GM12875 (cell line): ENCODE measurements at regions not wholly inside any gene's neighbourhood (a gene's known extent, or its start where the extent isn't known, plus 50 kb on each side); places are given as distances from the start of the nearest gene placed in this dataset.
"Not testable (repeated sequence)": the region's sequence is repeated elsewhere in the genome, so short reads cannot be mapped to it uniquely, and the experiment has no call there.

Experiments used
- H3K4me3 ChIP-seq: one replicate; pipeline ENCODE4 v1.5.1; 2011; ENCODE audit warnings: low read depth, low read length, control low read depth
- TF ChIP-seq, protein P1 (sequence below): IDR thresholded peaks from 2 replicates; pipeline ENCODE4 v1.5.1; 2011; ENCODE audit warnings: low read depth, mild to moderate bottlenecking, control low read depth, inconsistent platforms, low read length, moderate library complexity, borderline replicate concordance; ENCODE audit not compliant: insufficient read depth

DNA sequence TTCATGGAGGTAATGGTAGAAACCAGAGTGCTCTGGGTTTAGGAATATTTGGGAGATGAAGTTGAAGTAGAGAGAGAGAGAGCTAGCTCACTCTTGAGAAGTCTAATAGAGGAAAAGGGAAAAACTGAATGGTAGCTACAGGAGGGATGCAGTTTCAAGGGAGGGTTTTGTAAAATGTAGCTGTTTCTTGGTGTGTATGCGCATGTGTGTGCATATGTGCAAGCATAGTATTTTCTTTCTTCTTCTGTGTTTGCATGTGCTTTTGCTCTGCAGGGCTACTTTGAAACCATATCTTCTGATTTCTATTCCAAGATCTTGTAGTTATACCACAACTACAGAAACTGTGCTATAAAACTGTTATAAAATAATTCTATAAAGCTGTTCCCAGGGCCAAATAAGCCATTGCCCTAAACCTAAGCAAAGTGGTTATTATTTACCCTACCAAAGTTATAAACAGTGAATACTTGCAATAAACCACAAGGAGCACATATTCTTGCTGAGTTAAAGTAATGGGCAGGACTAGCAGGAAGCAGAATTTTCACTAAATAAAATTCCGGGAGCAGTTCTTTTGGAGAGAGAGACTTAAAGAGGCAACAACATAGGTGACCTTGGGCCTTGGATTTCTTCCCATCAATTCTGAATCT lies 145.3 kb upstream of the ZNF521 start:
- no peak overlapping the region for H3K4me3 ChIP-seq
- TF ChIP-seq, protein P1, sequence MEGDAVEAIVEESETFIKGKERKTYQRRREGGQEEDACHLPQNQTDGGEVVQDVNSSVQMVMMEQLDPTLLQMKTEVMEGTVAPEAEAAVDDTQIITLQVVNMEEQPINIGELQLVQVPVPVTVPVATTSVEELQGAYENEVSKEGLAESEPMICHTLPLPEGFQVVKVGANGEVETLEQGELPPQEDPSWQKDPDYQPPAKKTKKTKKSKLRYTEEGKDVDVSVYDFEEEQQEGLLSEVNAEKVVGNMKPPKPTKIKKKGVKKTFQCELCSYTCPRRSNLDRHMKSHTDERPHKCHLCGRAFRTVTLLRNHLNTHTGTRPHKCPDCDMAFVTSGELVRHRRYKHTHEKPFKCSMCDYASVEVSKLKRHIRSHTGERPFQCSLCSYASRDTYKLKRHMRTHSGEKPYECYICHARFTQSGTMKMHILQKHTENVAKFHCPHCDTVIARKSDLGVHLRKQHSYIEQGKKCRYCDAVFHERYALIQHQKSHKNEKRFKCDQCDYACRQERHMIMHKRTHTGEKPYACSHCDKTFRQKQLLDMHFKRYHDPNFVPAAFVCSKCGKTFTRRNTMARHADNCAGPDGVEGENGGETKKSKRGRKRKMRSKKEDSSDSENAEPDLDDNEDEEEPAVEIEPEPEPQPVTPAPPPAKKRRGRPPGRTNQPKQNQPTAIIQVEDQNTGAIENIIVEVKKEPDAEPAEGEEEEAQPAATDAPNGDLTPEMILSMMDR: no peak

- no peak overlapping the region for H3K4me3 ChIP-seq
- TF ChIP-seq, protein P1: no peak
Observed at GRCh38 chr18:25496544-25496943, 144.6 kb upstream of the ZNF521 start.

GRCh38 chr18:25495606-25496005 lies 143.6 kb upstream of the ZNF521 start:
- no peak overlapping the region for H3K4me3 ChIP-seq
- TF ChIP-seq, protein P1: no peak

- TF ChIP-seq, protein P1: no peak
- no peak overlapping the region for H3K4me3 ChIP-seq
Observed at GRCh38 chr18:25494888-25495287, 142.9 kb upstream of the ZNF521 start.

DNA sequence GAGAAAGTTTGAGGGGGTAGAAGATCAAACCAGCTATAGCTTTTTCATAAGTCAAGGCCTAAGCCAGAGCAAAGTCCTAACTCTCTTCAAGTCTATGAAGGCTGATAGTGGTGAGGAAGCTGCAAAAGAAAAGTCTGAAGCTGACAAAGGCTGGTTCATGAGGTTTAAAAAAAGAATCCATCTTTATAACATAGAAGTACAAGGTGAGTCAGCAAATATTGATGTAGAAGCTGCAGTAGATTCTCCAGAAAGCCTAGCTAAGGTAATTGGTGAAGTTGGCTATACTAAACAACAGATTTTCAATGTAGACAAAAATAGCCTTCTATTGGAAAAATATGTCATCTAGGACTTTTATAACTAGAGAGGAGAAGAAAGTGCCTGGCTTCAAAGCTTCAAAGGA lies 141.4 kb upstream of the ZNF521 start:
- TF ChIP-seq, protein P1: no peak
- no peak overlapping the region for H3K4me3 ChIP-seq

- H3K4me3 ChIP-seq: no peak overlapping the region
- TF ChIP-seq, protein P1: no peak
Observed at GRCh38 chr18:25490316-25490715, 138.3 kb upstream of the ZNF521 start.

DNA sequence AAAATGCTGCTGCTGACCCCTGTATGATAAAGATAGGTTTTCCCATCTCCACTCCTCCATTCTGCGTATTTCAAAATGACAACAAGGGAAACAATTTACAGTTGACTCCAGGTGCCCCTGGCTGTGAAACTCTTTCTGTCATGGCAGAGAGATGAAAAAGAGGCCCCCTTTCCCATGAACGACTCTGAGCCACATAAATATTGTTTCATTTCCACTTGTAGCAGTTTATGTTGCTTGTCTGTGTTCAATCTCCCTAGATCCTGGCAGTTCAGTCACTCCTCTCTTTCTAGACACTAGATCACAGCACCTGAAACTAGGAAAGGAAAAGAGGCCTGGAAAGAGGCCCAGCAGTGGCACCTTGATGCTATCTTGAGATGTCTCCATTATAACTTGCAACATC lies 121.0 kb upstream of the ZNF521 start:
- no peak overlapping the region for H3K4me3 ChIP-seq
- TF ChIP-seq, protein P1: no peak

DNA sequence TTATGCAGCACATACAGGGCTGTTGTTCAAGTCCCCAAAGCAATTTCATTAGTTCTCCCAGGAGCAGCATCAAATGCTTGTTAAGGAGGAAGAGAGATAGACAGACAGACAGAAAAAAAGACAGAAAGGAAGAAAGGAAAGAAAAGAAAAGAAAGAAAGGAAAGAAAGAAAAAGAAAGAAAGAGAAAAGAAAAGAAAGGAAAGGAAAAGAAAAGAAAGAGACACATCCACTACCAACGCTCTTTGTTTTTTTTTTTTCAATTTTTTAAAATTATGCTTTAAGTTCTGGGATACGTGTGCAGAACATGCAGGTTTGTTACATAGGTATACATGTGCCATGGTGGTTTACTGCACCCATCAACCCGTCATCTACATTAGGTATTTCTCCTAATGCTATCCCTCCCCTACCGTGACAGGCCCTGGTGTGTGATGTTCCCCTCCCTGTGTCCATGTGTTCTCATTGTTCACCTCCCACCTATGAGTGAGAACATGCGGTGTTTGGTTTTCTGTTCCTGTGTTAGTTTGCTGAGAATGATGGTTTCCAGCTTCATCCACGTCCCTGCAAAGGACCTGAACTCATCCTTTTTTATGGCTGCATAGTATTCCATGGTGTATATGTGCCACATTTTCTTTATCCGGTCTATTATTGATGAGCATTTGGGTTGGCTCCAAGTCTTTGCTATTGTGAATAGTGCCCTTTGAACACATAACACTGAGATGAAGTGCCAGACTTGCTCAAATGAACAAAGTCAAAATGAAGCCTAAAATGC lies 119.0 kb upstream of the ZNF521 start:
- not testable (repeated sequence) for H3K4me3 ChIP-seq
